Gastroesophageal sphincter (tissue), 3 donors: ENCODE measurements at regions not wholly inside any gene's neighbourhood (a gene's known extent, or its start where the extent isn't known, plus 50 kb on each side); places are given as distances from the start of the nearest gene placed in this dataset.

Experiments used
- POLR2A ChIP-seq, 2 donors: fragments of 450-650 bp; IDR thresholded peaks; one replicate each; pipeline ENCODE4 v1.6.1; 2017; ENCODE audit warnings: antibody characterized with exemption in 2 of 2, mild to moderate bottlenecking in 2 of 2, moderate library complexity in 1 of 2
- TF ChIP-seq, protein P1 (sequence below), 4 experiments: fragments of 200-600 bp in 2 of 4; fragments of 450-650 bp in 2 of 4; sonication (generic) in 1 of 4; IDR thresholded peaks; one replicate each; pipeline ENCODE4 v1.5.1; 2017 to 2019; ENCODE audit warnings: antibody characterized with exemption in 4 of 4, mild to moderate bottlenecking in 2 of 4, moderate library complexity in 2 of 4

DNA sequence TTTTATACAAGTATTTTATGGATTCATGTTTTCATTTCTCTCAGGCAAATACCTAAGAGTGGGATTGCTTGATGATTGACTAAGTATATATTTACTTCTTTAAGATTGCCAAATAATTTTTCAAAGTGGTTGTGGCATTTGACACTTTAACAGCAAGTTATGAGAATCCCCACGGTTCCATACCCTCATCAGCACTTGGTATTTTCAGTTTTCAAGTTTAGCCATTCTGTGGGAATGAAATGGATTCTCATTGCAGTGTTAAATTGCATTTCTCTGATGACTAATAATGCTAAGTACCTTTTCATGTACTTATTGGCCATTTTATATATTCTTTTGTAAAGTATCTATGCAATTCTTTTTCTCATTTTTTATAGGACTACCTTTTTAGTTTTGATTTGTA, 301.5 kb upstream of the DIO3 start:
- TF ChIP-seq, protein P1, sequence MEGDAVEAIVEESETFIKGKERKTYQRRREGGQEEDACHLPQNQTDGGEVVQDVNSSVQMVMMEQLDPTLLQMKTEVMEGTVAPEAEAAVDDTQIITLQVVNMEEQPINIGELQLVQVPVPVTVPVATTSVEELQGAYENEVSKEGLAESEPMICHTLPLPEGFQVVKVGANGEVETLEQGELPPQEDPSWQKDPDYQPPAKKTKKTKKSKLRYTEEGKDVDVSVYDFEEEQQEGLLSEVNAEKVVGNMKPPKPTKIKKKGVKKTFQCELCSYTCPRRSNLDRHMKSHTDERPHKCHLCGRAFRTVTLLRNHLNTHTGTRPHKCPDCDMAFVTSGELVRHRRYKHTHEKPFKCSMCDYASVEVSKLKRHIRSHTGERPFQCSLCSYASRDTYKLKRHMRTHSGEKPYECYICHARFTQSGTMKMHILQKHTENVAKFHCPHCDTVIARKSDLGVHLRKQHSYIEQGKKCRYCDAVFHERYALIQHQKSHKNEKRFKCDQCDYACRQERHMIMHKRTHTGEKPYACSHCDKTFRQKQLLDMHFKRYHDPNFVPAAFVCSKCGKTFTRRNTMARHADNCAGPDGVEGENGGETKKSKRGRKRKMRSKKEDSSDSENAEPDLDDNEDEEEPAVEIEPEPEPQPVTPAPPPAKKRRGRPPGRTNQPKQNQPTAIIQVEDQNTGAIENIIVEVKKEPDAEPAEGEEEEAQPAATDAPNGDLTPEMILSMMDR (IDR thresholded peaks at IDR 0.05) = no peak
- TF ChIP-seq POLR2A (IDR thresholded peaks at IDR 0.05) = no peak
